Stimulated activated CD4-positive, alpha-beta T cell treated with anti-CD3 and anti-CD28 coated beads, TNF-alpha, amount 100 ng/mL, for 4 hours (primary cell): ENCODE measurements at regions not wholly inside any gene's neighbourhood (a gene's known extent, or its start where the extent isn't known, plus 50 kb on each side); places are given as distances from the start of the nearest gene placed in this dataset.
"Not testable (repeated sequence)": the region's sequence is repeated elsewhere in the genome, so short reads cannot be mapped to it uniquely, and the experiment has no call there.

Experiments
- DNase-seq, 3 experiments: peaks; one replicate each; pipeline ENCODE4 v3.0.0-alpha.2; 2020; ENCODE audit warnings: low read depth in 3 of 3

DNA sequence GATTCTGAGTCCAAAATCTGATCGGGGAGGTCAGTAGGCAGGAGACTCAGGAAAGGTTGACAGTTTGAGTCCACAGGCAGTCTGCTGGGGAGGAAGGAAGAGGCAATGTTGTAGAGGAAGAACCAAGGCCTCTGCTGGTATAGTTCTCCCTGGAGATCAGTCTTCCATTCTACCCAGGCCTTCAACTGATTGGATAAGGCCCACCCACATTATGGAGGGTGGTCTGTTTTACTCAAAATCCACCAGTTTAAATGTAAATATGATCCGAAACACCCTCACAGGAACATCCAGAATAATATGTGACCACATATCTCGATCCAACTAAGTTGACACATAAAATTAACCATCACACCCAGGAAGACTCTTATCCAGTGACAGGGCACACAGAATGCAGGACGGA, 425.3 kb upstream of the ZMIZ1 start:
- no peak for DNase-seq

DNA sequence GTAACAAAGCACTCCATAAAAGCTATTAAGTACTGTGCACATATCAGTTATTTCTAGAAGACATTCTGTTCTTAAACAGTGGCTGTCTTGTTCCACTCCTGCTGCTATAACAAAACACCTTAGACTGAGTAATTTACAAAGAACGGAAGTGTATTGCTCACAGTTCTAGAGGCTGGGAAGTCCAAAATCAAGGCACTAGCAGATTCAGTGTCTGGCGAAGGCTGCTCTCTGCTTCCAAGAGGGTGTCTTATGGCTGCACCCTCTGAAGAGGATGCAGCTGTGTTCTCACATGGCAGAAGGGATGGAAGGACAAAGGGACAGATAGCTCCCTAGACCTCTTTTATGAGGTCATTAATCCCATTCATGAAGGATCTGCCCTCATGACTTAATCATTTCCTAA, 424.2 kb upstream of the ZMIZ1 start:
- DNase-seq = no peak

DNA sequence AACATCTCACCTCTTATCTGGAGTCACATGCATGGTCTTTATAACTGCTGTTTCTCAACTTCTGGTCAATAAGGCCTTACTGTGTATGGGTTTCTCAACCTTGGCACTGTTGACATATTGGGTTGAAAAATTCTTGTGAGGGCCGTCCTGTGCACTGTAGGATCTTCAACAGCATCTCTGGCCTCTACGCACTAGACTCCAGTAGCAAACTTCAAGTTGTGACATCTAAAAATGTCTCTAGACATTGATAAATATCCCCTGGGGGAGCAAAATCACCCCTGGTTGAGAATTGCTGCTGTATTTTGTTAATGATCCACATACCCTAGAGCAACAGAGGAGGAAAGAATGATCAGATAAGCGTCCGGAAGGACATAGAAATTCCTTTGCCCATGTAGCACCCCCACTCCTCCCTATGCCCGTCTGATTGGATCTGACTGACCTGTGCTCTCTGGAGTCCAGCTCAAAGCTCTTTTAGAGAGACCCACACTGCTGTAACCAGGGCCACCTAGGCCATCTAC, 423.5 kb upstream of the ZMIZ1 start:
- no peak for DNase-seq

- DNase-seq = no peak
These were observed 422.8 kb upstream of the ZMIZ1 start for GRCh38 chr10:78645975-78646374.

- no peak for DNase-seq
These were observed 420.4 kb upstream of the ZMIZ1 start for GRCh38 chr10:78648256-78648860.

- no peak for DNase-seq
These were observed 419.3 kb upstream of the ZMIZ1 start for GRCh38 chr10:78649429-78649828.

- DNase-seq = no peak
These were observed 418.6 kb upstream of the ZMIZ1 start for GRCh38 chr10:78650122-78650521.

DNA sequence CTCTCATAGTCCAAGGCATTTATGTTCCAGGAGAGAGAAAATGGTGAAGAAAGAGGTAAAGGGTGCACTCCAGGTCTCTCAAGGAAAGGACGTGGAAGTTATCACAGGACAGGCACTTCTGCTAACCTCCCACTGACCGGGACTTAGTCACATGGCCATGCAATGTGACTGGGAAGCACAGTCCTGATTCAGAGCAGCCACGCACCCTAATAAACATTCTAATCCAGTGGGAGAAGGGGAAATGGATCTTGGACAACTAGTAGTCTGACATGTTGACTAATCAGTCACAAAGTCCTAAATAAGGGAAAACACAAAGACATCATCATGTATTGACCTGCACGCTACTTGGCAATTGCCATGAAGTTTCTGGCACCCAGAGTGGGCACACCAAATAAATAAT, 417.5 kb upstream of the ZMIZ1 start:
- DNase-seq = no peak

DNA sequence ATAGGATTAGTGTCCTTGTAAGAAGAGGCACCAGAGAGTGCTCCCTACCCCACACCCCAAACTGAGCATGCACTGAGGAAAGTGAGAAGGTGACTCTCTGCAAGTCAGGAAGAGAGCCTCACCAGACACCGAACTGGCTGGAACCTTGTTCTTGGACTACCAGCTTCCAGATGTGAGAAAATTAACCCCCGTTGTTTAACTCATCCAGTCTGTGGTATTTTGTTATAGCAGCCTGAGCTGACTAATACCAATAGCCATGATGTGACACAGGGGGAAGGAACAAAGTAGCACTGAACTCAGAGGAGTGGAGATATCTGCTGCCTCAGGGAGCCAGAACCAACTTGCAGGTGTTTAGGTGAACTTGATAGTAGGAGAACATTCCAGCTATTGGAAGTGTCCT, 415.2 kb upstream of the ZMIZ1 start:
- no peak for DNase-seq

DNA sequence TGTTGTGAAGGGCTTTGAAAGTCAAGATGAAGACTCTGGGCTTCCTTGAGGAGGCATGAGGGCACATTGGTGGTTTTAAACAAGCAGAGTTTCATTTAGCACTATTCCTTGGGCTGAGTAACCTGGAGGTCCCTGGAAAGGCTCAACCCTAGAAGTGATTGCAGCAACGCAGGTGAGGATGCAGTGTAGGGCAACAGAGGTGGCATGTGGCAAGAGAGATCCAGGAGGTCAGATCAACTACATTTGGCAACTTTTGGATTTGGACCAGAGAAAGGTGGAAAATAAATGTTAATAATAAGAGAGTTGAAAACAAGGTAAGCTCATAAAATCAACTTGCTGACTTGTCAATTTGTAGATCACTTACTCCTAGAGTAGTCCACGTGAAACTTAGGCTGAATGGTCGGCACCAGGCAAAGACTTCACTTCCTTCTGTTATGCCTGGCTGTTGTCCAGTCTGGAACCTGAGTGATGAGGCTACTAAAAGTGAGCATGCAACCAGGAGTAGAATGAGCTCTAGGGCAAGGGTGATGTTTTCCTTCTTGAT, 414.6 kb upstream of the ZMIZ1 start:
- DNase-seq = no peak

DNA sequence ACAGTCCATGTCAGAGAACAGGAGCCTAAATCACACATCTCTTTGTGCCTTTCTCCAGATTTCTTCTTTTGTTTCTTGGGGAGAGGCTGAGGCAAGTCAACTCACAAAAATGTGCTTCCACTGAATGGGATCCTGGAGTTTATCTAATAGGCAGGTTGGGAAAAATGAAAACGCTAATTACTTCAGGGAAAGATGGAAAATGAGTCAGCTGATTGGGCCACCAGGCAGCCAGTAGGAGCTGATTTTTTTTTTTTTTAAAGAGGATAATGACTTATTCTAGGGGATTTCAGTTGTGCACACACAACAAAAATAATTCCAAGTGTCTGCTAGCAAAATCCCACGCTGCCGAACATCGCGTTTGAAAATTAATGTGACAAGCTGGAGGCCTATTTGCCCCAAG, 412.8 kb upstream of the ZMIZ1 start:
- DNase-seq = no peak

GRCh38 chr10:78656417-78657162, 412.2 kb upstream of the ZMIZ1 start:
- no peak for DNase-seq

- DNase-seq = peak; percentile 31 to 42 (median 40)
These were observed 411.5 kb upstream of the ZMIZ1 start for GRCh38 chr10:78657163-78657861.

- no peak for DNase-seq
These were observed 411.0 kb upstream of the ZMIZ1 start for GRCh38 chr10:78657862-78658165.

- DNase-seq = no peak
These were observed 409.8 kb upstream of the ZMIZ1 start for GRCh38 chr10:78658645-78659597.

- no peak for DNase-seq
These were observed 409.2 kb upstream of the ZMIZ1 start for GRCh38 chr10:78659598-78659967.

GRCh38 chr10:78660446-78661106, 408.2 kb upstream of the ZMIZ1 start:
- DNase-seq = no peak

DNA sequence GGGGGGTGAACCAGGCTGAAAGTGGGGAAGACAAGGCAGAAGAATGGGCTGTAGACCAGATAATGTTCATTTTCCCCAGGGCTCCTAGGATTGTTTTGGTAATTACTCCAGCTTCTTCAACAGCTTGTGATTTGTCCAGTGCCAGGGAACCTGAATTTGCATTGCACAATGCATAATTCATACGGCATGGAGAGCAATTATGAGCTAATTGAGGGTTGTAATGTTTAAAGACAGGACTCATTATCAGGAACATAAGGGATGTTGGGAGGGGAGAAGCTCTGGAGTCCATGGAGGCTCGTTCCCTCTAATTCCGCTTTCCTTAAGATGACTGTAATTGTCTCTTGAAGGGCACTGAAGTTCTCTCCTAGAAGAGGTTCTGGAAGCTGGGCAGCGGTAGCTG, 405.0 kb upstream of the ZMIZ1 start:
- no peak for DNase-seq

DNA sequence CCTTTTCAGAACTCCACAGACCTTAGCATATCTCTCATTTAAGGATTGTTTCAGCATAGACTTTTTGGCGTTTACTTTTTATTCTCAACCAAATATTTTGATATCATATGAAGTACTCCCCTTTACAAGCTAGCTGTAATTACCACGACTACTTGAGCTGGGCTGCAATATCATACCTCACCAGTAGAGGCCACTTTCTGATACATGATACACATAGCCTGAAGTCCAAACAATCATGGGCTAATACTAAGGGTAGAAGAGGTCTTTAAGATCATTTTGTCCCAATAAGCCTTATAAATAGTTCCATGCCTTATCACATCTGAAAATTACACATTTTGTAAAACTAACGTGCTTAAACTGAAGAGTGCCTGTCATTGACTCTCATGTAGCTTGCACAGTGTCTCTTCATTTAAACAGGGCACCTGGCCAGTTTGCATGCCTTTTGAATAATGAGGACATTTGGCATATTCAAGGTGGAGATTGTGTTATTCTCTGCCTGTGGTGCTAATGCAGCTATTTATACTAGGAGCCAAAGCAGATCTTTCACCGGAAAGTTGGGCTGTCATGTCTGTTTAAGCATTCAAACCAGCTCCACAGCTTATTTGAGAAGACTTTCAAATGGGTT, 403.7 kb upstream of the ZMIZ1 start:
- no peak for DNase-seq

- DNase-seq = no peak
These were observed 395.8 kb upstream of the ZMIZ1 start for GRCh38 chr10:78672918-78673317.

- DNase-seq = not testable (repeated sequence)
These were observed 387.6 kb upstream of the ZMIZ1 start for GRCh38 chr10:78681141-78681540.
